ENCODE measurements at regions not wholly inside any gene's neighbourhood (a gene's known extent, or its start where the extent isn't known, plus 50 kb on each side); places are given as distances from the start of the nearest gene placed in this dataset.

DNA sequence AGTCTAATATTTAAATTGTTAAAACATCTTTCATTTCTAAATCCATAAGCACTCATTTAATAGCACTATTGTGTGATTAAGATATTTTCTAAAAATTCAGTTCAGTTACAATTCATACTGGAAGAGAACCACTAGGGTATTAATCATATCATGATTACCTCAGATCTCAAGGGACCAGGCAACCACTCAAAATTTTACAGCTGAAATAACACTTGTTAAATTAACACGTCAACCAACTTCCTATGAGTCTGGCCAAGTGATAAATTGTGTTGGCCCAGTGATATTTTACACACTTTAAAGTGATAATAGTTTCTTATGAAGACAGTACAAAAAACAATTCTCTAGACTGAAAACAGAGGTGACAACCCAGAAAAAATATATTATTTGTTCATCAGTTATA lies 869.0 kb upstream of the ADGRB3 start:
- Histone ChIP-seq H3K4me3 (no peak overlapping the region), H3K9me3 (ENCODE audit: insufficient read depth, low read depth) (no peaks in the 10 kb centered on the region), H2AFZ (no peak overlapping the region), H3K4me2 (no peak overlapping the region), H3K36me3 (ENCODE audit: low read depth) (no peaks in the 10 kb centered on the region), H3K9me2 (ENCODE audit: insufficient read depth) (no peaks in the 10 kb centered on the region), H3K4me1 (replicated peaks; ENCODE audit: insufficient read depth) (no peaks in the 10 kb centered on the region), H3F3A (ENCODE audit: insufficient read depth, low read depth) (no peaks in the 10 kb centered on the region), H3K27ac (no peak overlapping the region), H3K79me2 (ENCODE audit: low read depth) (no peaks in the 10 kb centered on the region), H4K20me1 (ENCODE audit: insufficient read depth) (no peaks in the 10 kb centered on the region), H3K27me3 (ENCODE audit: insufficient read depth, low read depth) (no peaks in the 10 kb centered on the region)
- DNase-seq = no peak
- POLR2A ChIA-PET (ENCODE audit: unreplicated experiment) = no interaction called here
- intact Hi-C loops (cut with micrococcal nuclease; ENCODE audit: unreplicated experiment) = no loop called here
- no peak for TF ChIP-seq EZH2 (IDR thresholded peaks at IDR 0.05; ENCODE audit: low read depth)
- TF ChIP-seq, protein P1, sequence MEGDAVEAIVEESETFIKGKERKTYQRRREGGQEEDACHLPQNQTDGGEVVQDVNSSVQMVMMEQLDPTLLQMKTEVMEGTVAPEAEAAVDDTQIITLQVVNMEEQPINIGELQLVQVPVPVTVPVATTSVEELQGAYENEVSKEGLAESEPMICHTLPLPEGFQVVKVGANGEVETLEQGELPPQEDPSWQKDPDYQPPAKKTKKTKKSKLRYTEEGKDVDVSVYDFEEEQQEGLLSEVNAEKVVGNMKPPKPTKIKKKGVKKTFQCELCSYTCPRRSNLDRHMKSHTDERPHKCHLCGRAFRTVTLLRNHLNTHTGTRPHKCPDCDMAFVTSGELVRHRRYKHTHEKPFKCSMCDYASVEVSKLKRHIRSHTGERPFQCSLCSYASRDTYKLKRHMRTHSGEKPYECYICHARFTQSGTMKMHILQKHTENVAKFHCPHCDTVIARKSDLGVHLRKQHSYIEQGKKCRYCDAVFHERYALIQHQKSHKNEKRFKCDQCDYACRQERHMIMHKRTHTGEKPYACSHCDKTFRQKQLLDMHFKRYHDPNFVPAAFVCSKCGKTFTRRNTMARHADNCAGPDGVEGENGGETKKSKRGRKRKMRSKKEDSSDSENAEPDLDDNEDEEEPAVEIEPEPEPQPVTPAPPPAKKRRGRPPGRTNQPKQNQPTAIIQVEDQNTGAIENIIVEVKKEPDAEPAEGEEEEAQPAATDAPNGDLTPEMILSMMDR (conservative IDR thresholded peaks at IDR 0.05) = no peak
- no TSS peak for BruUV-seq (replicated peaks)
- CTCF ChIA-PET = no interaction called here

DNA sequence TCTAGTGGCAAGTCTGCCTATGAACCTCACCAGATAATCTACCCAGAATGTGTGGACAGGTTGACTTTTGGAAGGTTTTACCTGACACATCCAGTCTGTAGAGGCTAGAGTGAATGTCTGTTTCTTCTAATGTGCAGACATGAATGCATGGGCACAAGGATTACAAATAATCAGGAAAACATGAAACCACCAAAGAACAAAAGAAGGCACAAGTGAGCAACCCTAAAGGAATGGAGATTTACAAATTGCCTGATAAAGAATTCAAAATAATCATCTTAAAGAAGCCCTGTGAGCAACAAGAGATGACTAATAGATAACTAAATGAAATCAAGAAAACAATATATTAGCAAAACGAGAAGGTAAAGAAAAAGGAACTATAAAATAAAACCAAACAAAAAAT lies 876.1 kb upstream of the ADGRB3 start:
- Histone ChIP-seq H3K4me2 (no peak overlapping the region), H3K4me3 (no peak overlapping the region), H3K9me3 (ENCODE audit: insufficient read depth, low read depth) (no peaks in the 10 kb centered on the region), H3K27me3 (ENCODE audit: insufficient read depth, low read depth) (no peaks in the 10 kb centered on the region), H3K9me2 (ENCODE audit: insufficient read depth) (no peaks in the 10 kb centered on the region), H2AFZ (no peak overlapping the region), H3K4me1 (replicated peaks; ENCODE audit: insufficient read depth) (no peaks in the 10 kb centered on the region), H4K20me1 (ENCODE audit: insufficient read depth) (no peaks in the 10 kb centered on the region), H3K27ac (no peak overlapping the region), H3K36me3 (ENCODE audit: low read depth) (no peaks in the 10 kb centered on the region), H3K79me2 (ENCODE audit: low read depth) (no peaks in the 10 kb centered on the region), H3F3A (ENCODE audit: insufficient read depth, low read depth) (no peaks in the 10 kb centered on the region)
- POLR2A ChIA-PET (ENCODE audit: unreplicated experiment) = no interaction called here
- TF ChIP-seq EZH2 (IDR thresholded peaks at IDR 0.05; ENCODE audit: low read depth) = no peak
- TF ChIP-seq, protein P1 (conservative IDR thresholded peaks at IDR 0.05) = no peak
- intact Hi-C loops (cut with micrococcal nuclease; ENCODE audit: unreplicated experiment) = no loop called here
- no TSS peak for BruUV-seq (replicated peaks)
- CTCF ChIA-PET = no interaction called here
- DNase-seq = no peak

DNA sequence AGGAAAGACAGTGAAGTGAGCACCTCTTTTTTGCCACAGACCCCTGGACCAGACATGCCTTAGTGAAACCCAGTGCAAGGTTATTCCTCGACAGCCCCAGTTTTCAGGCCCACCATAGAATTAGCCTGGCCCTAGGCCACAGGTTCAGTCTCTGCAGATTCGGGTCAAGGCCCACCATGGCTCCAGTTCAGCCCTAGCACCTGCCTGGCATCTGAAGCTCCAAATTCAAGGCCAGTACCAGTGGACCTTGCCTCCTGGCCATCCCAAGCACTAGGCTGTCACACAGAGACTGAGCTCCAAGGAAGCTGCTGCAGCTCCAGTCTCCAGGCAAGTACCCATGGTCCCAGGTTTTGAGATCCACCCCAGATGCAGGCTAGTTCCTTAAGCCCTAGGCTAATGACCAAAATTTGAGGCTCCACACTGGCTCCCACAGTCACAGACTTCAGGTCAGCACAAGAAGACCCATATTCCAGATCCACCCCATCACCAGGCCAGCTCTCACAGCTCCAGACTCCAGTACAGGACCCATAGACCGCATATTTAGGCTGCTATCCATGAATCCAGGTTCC lies 877.5 kb upstream of the ADGRB3 start:
- intact Hi-C loops (cut with micrococcal nuclease; ENCODE audit: unreplicated experiment) = no loop called here
- Histone ChIP-seq H3F3A (ENCODE audit: insufficient read depth, low read depth) (no peaks in the 10 kb centered on the region), H3K9me3 (ENCODE audit: insufficient read depth, low read depth) (no peaks in the 10 kb centered on the region), H3K36me3 (ENCODE audit: low read depth) (no peaks in the 10 kb centered on the region), H3K27me3 (ENCODE audit: insufficient read depth, low read depth) (no peaks in the 10 kb centered on the region), H3K4me2 (no peak overlapping the region), H3K9me2 (ENCODE audit: insufficient read depth) (no peaks in the 10 kb centered on the region), H3K4me3 (no peak overlapping the region), H3K27ac (no peak overlapping the region), H3K4me1 (replicated peaks; ENCODE audit: insufficient read depth) (no peaks in the 10 kb centered on the region), H2AFZ (no peak overlapping the region), H4K20me1 (ENCODE audit: insufficient read depth) (no peaks in the 10 kb centered on the region), H3K79me2 (ENCODE audit: low read depth) (no peaks in the 10 kb centered on the region)
- DNase-seq = no peak
- CTCF ChIA-PET = no interaction called here
- BruUV-seq (replicated peaks) = no TSS peak
- no peak for TF ChIP-seq EZH2 (IDR thresholded peaks at IDR 0.05; ENCODE audit: low read depth)
- POLR2A ChIA-PET (ENCODE audit: unreplicated experiment) = no interaction called here

DNA sequence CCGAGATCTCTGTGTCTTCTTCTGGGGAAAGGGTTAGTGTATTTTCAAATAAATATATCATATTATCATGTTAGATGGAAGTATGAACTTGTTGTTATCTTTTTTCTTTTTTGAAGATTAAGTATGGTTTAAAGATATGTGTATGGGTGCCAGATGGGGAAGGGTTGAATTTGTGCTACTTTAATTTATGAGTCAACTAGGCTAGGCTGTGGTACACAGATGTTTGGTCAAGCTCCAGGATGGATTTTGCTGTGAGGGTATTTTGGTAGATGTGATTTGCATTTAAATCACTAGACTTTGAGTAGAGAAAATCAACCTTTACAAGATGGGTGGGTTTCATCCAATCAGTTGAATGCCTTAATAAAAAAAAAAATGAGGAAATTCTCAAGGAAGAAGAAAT lies 886.6 kb upstream of the ADGRB3 start:
- Histone ChIP-seq H3K27ac (no peak overlapping the region), H3K4me2 (no peak overlapping the region), H3K9me3 (ENCODE audit: insufficient read depth, low read depth) (no peaks in the 10 kb centered on the region), H3F3A (ENCODE audit: insufficient read depth, low read depth) (no peaks in the 10 kb centered on the region), H3K79me2 (ENCODE audit: low read depth) (no peaks in the 10 kb centered on the region), H3K4me1 (replicated peaks; ENCODE audit: insufficient read depth) (no peaks in the 10 kb centered on the region), H3K9me2 (ENCODE audit: insufficient read depth) (no peaks in the 10 kb centered on the region), H3K27me3 (ENCODE audit: insufficient read depth, low read depth) (no peaks in the 10 kb centered on the region), H3K4me3 (no peak overlapping the region), H2AFZ (no peak overlapping the region), H3K36me3 (ENCODE audit: low read depth) (no peaks in the 10 kb centered on the region), H4K20me1 (ENCODE audit: insufficient read depth) (no peaks in the 10 kb centered on the region)
- no TSS peak for BruUV-seq (replicated peaks)
- intact Hi-C loops (cut with micrococcal nuclease; ENCODE audit: unreplicated experiment) = no loop called here
- DNase-seq = no peak
- POLR2A ChIA-PET (ENCODE audit: unreplicated experiment) = no interaction called here
- TF ChIP-seq, protein P1 (conservative IDR thresholded peaks at IDR 0.05) = no peak
- TF ChIP-seq EZH2 (IDR thresholded peaks at IDR 0.05; ENCODE audit: low read depth) = no peak
- CTCF ChIA-PET = no interaction called here

Data from PC-9 (cell line).